HG03139 (cell line): ENCODE measurements at regions not wholly inside any gene's neighbourhood (a gene's known extent, or its start where the extent isn't known, plus 50 kb on each side); places are given as distances from the start of the nearest gene placed in this dataset.

Source experiments
- ATAC-seq: cut with Tn5 transposase; IDR thresholded peaks from one replicate; pipeline ENCODE4 v1.9.1; 2021; ENCODE audit not compliant: unreplicated experiment

- no peak for ATAC-seq
Observed at GRCh38 chr14:66143387-66144112, 342.6 kb upstream of the CCDC196 start.

- ATAC-seq, result no peak
Observed at GRCh38 chr14:66152302-66152701, 333.9 kb upstream of the CCDC196 start.

- ATAC-seq, result no peak
Observed at GRCh38 chr14:66152747-66153146, 333.4 kb upstream of the CCDC196 start.

GRCh38 chr14:66163023-66163422 is 323.1 kb upstream of the CCDC196 start:
- ATAC-seq, result no peak

- ATAC-seq, result no peak
Observed at GRCh38 chr14:66165337-66165736, 320.8 kb upstream of the CCDC196 start.

- ATAC-seq, result no peak
Observed at GRCh38 chr14:66174453-66174891, 311.7 kb upstream of the CCDC196 start.

- ATAC-seq, result no peak
Observed at GRCh38 chr14:66177935-66178334, 308.2 kb upstream of the CCDC196 start.

GRCh38 chr14:66196670-66197069 is 289.5 kb upstream of the CCDC196 start:
- no peak for ATAC-seq

- ATAC-seq, result no peak
Observed at GRCh38 chr14:66197276-66197675, 288.9 kb upstream of the CCDC196 start.

GRCh38 chr14:66206554-66206953 is 279.6 kb upstream of the CCDC196 start:
- ATAC-seq, result no peak

- ATAC-seq, result no peak
Observed at GRCh38 chr14:66216763-66217162, 269.4 kb upstream of the CCDC196 start.

- ATAC-seq, result no peak
Observed at GRCh38 chr14:66219886-66220285, 266.3 kb upstream of the CCDC196 start.

GRCh38 chr14:66224492-66225178 is 261.5 kb upstream of the CCDC196 start:
- ATAC-seq, result no peak

GRCh38 chr14:66225337-66225736 is 260.8 kb upstream of the CCDC196 start:
- no peak for ATAC-seq

GRCh38 chr14:66228267-66228970 is 257.8 kb upstream of the CCDC196 start:
- no peak for ATAC-seq

GRCh38 chr14:66231820-66232219 is 254.4 kb upstream of the CCDC196 start:
- ATAC-seq, result no peak

- no peak for ATAC-seq
Observed at GRCh38 chr14:66233591-66233990, 252.6 kb upstream of the CCDC196 start.

GRCh38 chr14:66234411-66234810 is 251.8 kb upstream of the CCDC196 start:
- ATAC-seq, result no peak

- no peak for ATAC-seq
Observed at GRCh38 chr14:66237741-66238140, 248.4 kb upstream of the CCDC196 start.

- ATAC-seq, result no peak
Observed at GRCh38 chr14:66238969-66239368, 247.2 kb upstream of the CCDC196 start.

GRCh38 chr14:66239589-66239988 is 246.6 kb upstream of the CCDC196 start:
- ATAC-seq, result no peak

GRCh38 chr14:66240105-66240504 is 246.1 kb upstream of the CCDC196 start:
- ATAC-seq, result no peak
